GM19023 (cell line): ENCODE measurements at regions not wholly inside any gene's neighbourhood (a gene's known extent, or its start where the extent isn't known, plus 50 kb on each side); places are given as distances from the start of the nearest gene placed in this dataset.
"Not testable (repeated sequence)": the region's sequence is repeated elsewhere in the genome, so short reads cannot be mapped to it uniquely, and the experiment has no call there.

Source experiments
- ATAC-seq: cut with Tn5 transposase; IDR thresholded peaks from one replicate; pipeline ENCODE4 v1.9.1; 2021; ENCODE audit warnings: mild to moderate bottlenecking, moderate library complexity; ENCODE audit not compliant: unreplicated experiment

- ATAC-seq: no peak
Measured at GRCh38 chr2:67614454-67614853, 217.3 kb downstream of the ETAA1 start.

GRCh38 chr2:67616749-67617148 is 219.6 kb downstream of the ETAA1 start:
- ATAC-seq: peak; percentile 75

DNA sequence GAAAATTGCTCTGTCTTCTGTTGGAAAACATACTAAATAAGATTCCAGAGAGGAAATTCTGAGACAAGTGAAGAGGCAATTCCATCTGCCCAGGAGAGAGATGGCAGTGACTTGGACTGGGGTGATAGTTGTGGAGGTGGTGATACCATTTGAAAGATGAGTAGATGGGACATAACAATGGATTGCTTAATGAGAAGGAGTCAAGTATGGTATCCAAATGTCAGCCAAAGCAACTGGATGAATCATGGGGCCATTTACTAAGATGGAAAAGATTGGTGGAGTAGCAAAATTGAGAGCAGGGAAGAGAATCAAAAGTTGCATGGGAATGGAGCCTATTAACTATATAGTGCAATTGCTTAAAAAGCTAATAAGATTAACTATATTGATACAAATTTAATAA is 222.1 kb downstream of the ETAA1 start:
- ATAC-seq: no peak

- not testable (repeated sequence) for ATAC-seq
Measured at GRCh38 chr2:67623741-67624140, 226.6 kb downstream of the ETAA1 start.

- no peak for ATAC-seq
Measured at GRCh38 chr2:67625178-67625577, 228.0 kb downstream of the ETAA1 start.

- no peak for ATAC-seq
Measured at GRCh38 chr2:67625690-67626475, 228.8 kb downstream of the ETAA1 start.

- no peak for ATAC-seq
Measured at GRCh38 chr2:67626656-67627055, 229.5 kb downstream of the ETAA1 start.

GRCh38 chr2:67627456-67628207 is 230.5 kb downstream of the ETAA1 start:
- no peak for ATAC-seq

DNA sequence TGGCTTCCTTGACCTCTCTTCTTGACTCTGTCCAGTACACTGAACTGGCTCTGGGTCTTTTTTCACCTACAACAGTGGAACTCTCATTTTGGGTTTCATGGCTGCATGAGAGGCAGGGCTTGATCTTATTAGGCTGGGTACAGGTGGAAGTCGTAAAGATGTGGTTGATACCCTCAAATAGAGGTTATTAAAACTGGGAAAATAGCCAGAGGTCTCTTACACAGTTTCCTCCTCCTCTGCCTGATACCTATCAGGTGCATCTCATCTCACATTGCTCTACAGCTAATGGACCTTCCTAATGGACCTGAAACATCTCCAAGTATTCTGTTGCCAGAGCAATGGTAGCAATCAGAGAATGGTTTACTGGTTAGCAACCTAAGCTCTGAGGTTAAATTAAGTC is 231.8 kb downstream of the ETAA1 start:
- no peak for ATAC-seq

GRCh38 chr2:67631483-67631882 is 234.3 kb downstream of the ETAA1 start:
- ATAC-seq: no peak

GRCh38 chr2:67633212-67633856 is 236.2 kb downstream of the ETAA1 start:
- ATAC-seq: no peak

DNA sequence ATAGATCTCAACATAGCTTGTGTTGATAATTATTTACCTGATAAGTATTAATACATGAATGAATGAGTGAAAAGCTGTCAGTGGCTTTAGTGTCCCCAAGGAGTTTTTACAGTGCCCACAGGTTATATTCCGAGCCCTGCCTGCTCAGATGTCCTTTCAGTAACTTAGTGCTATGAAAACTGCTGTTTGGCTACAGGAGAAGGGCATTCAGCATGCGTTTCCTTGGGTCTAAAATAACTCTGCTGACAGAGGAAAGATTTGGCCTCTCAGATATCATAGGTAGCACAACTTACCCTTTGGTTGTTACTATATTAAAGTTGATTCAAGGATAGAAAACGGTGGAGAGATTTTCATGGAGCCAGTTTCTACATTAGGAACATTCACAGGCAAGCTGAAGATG is 241.0 kb downstream of the ETAA1 start:
- ATAC-seq: no peak

GRCh38 chr2:67641312-67642045 is 244.3 kb downstream of the ETAA1 start:
- ATAC-seq: no peak

GRCh38 chr2:67642046-67642382 is 244.9 kb downstream of the ETAA1 start:
- no peak for ATAC-seq

DNA sequence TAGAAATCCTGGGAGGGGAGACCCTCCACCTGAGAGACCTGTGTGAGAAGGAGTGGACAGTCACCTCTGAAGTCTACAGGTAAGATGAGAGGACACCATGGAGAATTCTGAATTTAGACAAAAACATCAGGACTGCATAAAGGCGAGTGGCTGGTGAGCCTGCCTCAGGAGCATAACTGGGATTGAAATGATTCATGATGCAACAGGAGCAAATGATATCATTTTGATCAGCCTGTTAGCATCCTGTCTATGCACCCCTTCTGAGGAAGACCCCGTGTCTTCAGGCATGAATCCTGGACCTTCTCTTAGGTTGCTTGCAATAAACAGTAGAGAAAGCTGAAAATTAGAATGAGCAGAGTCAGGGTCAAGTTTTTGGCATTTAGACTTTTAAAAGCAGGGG is 245.8 kb downstream of the ETAA1 start:
- no peak for ATAC-seq

DNA sequence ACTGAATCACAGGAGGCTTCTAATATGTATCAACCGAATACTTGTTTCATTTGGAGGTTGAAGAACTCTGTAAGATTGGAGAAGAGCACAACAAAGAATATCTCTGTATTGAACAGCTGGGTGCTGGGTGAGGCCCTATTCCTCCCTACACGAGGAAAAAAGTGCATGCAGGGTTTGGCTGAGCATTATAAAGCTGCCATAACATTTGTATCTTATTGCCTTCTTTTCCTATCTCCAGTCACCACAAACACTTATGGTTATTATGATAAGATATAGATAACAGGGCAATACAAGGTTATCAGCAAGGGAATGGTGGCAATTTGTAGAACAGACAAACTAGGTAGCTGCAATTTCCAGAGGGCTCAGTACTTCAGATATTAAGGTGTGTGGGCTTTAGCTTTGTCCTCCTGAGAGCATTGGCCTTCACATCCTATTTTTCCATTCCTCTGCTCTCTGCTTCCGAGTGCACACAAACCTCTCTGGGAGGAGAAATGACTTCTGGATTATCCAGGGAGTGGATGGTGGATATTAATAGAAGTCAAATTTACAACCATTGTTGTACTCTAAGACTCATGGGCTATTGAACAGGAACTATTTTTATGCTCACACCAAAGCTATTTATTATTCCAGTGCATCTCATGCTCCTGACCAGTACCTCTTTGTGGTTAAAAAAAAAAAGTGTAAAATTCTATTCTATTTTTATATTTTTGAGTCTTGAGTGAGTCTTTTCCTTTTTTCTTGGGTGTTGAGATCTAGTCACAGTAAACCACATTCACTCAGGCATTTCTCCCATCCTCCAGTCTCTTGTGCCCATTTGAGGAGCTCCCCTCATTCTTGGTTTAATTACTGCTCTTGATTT is 248.4 kb downstream of the ETAA1 start:
- no peak for ATAC-seq

DNA sequence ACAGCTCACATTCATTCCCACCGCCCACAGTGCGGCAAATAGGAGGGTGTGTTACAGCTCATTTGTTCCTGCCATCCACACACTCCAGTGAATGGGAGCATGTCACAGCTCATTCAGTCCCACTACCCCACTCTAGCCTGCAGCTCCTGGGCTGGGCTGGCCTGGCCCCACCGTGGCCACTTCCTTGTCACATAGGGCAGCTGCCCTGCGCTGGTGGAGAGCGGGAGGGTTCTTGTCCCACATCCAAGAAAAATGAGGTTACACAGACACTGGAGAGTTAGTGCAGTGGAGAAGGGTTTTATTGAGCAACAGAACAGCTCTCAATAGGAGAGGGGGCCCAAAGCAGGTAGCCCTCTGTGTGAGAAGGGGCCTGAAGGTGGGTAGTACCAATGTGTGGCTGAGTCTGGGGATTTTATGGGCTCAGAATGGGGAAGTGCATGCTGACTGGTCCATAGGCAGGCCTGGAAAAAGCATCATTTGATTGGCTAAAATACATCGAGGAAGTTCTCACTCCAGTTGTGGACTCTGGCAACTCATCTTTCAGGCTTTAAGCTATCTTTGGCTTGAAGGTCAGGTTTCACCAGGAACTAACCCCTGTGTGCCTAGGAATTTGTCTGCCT is 249.7 kb downstream of the ETAA1 start:
- ATAC-seq: no peak

- ATAC-seq: no peak
Measured at GRCh38 chr2:67649331-67650261, 252.5 kb downstream of the ETAA1 start.
